Fibroblast of lung (primary cell): ENCODE measurements at regions not wholly inside any gene's neighbourhood (a gene's known extent, or its start where the extent isn't known, plus 50 kb on each side); places are given as distances from the start of the nearest gene placed in this dataset.
A peak's percentile ranks its signal among the peaks of the same experiment; 100 is the strongest.
"Not testable (repeated sequence)": the region's sequence is repeated elsewhere in the genome, so short reads cannot be mapped to it uniquely, and the experiment has no call there.

Experiments
- DNase-seq, 2 donors: peaks; one replicate each; pipeline versions ENCODE4 v3.0.0 to v3.0.0-alpha.2; 2010; ENCODE audit warnings: low read depth in 2 of 2
- H2AFZ ChIP-seq: 2 replicates; pipeline ENCODE4 v1.5.1; 2012; ENCODE audit warnings: low read length, control low read depth, inconsistent platforms
- H3K27ac ChIP-seq: 2 replicates; pipeline ENCODE4 v1.5.1; 2011; ENCODE audit warnings: low read length, control low read depth; ENCODE audit not compliant: insufficient read depth
- H3K27me3 ChIP-seq: 2 replicates; pipeline ENCODE4 v1.5.1; 2011; ENCODE audit warnings: mild to moderate bottlenecking, low read length; ENCODE audit not compliant: control insufficient read depth, insufficient read depth
- H3K36me3 ChIP-seq: 2 replicates; pipeline ENCODE4 v1.5.1; 2011; ENCODE audit warnings: low read length; ENCODE audit not compliant: control insufficient read depth, insufficient read depth
- H3K4me1 ChIP-seq: 2 replicates; pipeline ENCODE4 v1.5.1; 2011; ENCODE audit warnings: low read length; ENCODE audit not compliant: control insufficient read depth, insufficient read depth; ENCODE audit errors: extremely low read depth
- H3K4me2 ChIP-seq: 2 replicates; pipeline ENCODE4 v1.5.1; 2011; ENCODE audit warnings: low read length, control low read depth; ENCODE audit not compliant: insufficient read depth; ENCODE audit errors: extremely low read depth
- H3K4me3 ChIP-seq, 4 experiments: fragments of 200-600 bp in 1 of 4; sonication (generic) in 1 of 4; replicated peaks in 1 of 4; 2 replicates each; pipeline ENCODE4 v1.5.1; 2011 to 2016; ENCODE audit warnings: low read length in 4 of 4, low read depth in 3 of 4, mild to moderate bottlenecking in 3 of 4, control low read depth in 2 of 4, inconsistent platforms in 1 of 4, mixed read lengths in 1 of 4; ENCODE audit not compliant: insufficient read depth in 1 of 4; ENCODE audit errors: control extremely low read depth in 1 of 4
- H3K79me2 ChIP-seq: 2 replicates; pipeline ENCODE4 v1.5.1; 2012; ENCODE audit warnings: mild to moderate bottlenecking, low read length, inconsistent platforms; ENCODE audit not compliant: control insufficient read depth, insufficient read depth
- H3K9ac ChIP-seq: 2 replicates; pipeline ENCODE4 v1.5.1; 2011; ENCODE audit warnings: mild to moderate bottlenecking, low read length, control low read depth; ENCODE audit not compliant: insufficient read depth
- H3K9me3 ChIP-seq: 2 replicates; pipeline ENCODE4 v1.5.1; 2012; ENCODE audit warnings: low read depth, low read length; ENCODE audit not compliant: control insufficient read depth, insufficient read depth
- H4K20me1 ChIP-seq: 2 replicates; pipeline ENCODE4 v1.5.1; 2011; ENCODE audit warnings: low read length; ENCODE audit not compliant: control insufficient read depth, insufficient read depth; ENCODE audit errors: extremely low read depth
- TF ChIP-seq, protein P1 (sequence below), 2 donors: IDR thresholded peaks in 1 of 2; conservative IDR thresholded peaks in 1 of 2; 1 replicate in 1 of 2; 2 replicates in 1 of 2; pipeline ENCODE4 v1.5.1; 2011 to 2012; ENCODE audit warnings: low read length in 2 of 2, control low read depth in 1 of 2, inconsistent platforms in 1 of 2, low read depth in 1 of 2, mild to moderate bottlenecking in 1 of 2

DNA sequence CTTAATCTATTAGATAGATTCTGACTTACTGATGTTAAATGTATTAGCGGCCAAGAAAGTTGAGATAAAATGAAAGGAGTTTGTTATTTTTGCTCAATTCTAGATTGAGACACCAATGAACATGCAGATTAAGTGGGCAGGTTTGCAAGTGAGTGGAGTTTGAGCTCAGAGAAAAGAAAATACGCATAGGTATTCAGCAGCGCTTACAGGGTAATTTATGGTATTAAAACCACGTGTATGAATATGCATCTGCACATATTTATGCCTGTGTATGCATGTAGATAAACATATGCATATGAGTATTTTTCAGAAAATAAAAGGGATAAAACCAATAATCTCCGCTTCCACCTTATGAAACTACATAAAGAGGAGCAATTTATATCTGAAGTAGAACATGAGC lies 1450.1 kb downstream of the RPIA start:
- not testable (repeated sequence) for H3K36me3 ChIP-seq, H4K20me1 ChIP-seq, H3K27me3 ChIP-seq, H3K4me1 ChIP-seq, H3K4me3 ChIP-seq, H3K9ac ChIP-seq, H2AFZ ChIP-seq, DNase-seq, H3K27ac ChIP-seq, H3K4me2 ChIP-seq, H3K79me2 ChIP-seq, H3K9me3 ChIP-seq

DNA sequence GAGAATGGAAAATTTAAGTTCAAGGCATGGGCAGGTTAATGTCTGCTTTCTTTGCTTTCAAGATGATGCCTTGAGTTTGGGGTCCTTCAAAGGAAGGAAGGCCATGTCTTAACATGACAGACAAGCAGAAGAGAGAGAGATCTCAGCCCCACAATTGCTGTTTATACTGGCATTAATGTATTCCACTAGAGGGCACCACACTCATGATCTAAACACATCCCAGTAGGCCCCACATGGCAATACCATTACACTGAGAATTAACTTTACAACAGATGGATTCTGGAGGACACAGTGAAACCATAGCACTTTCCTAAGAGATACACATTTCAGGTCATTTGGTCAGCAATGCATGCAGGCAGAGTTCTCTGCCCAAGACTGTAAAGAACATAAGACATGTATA lies 1460.3 kb downstream of the RPIA start:
- H3K4me3 ChIP-seq, H3K27ac ChIP-seq, H3K79me2 ChIP-seq, H3K9me3 ChIP-seq, H3K4me2 ChIP-seq, H3K4me1 ChIP-seq, H3K27me3 ChIP-seq, H4K20me1 ChIP-seq, H3K9ac ChIP-seq, H3K36me3 ChIP-seq, H2AFZ ChIP-seq: not testable (repeated sequence)
- DNase-seq: peak in 1 of 2 donors; percentile 2
- TF ChIP-seq, protein P1, sequence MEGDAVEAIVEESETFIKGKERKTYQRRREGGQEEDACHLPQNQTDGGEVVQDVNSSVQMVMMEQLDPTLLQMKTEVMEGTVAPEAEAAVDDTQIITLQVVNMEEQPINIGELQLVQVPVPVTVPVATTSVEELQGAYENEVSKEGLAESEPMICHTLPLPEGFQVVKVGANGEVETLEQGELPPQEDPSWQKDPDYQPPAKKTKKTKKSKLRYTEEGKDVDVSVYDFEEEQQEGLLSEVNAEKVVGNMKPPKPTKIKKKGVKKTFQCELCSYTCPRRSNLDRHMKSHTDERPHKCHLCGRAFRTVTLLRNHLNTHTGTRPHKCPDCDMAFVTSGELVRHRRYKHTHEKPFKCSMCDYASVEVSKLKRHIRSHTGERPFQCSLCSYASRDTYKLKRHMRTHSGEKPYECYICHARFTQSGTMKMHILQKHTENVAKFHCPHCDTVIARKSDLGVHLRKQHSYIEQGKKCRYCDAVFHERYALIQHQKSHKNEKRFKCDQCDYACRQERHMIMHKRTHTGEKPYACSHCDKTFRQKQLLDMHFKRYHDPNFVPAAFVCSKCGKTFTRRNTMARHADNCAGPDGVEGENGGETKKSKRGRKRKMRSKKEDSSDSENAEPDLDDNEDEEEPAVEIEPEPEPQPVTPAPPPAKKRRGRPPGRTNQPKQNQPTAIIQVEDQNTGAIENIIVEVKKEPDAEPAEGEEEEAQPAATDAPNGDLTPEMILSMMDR (conservative IDR thresholded peaks at IDR 0.05 in 1 of 2, IDR thresholded peaks at IDR 0.05 in 1 of 2; ENCODE audit: low read depth in 1 of 2, low read length in 2 of 2): peak in 1 of 2 donors; percentile 3

DNA sequence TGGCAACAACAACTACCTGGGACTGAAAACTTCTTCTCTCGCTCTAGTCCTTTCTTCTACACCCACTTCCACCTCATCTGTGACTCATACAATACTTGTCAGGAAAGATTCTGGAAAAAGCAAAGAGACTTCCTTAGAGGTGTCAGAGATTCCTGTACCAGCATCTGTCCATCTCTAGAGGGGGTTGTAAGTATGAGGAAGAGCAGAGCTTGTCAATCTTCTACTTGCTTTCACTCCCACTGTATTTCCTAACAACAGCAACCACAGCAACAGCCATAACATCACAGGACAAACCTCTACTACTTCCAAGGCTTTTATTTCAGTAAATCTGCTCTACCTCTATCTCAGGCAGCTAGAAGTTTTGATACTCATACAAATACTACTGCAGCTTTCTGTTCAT lies 1479.5 kb downstream of the RPIA start:
- H3K9ac ChIP-seq, H3K4me3 ChIP-seq, H4K20me1 ChIP-seq, H3K9me3 ChIP-seq, H2AFZ ChIP-seq, H3K27ac ChIP-seq, H3K36me3 ChIP-seq, DNase-seq, H3K27me3 ChIP-seq, H3K4me2 ChIP-seq, H3K79me2 ChIP-seq, H3K4me1 ChIP-seq: not testable (repeated sequence)

DNA sequence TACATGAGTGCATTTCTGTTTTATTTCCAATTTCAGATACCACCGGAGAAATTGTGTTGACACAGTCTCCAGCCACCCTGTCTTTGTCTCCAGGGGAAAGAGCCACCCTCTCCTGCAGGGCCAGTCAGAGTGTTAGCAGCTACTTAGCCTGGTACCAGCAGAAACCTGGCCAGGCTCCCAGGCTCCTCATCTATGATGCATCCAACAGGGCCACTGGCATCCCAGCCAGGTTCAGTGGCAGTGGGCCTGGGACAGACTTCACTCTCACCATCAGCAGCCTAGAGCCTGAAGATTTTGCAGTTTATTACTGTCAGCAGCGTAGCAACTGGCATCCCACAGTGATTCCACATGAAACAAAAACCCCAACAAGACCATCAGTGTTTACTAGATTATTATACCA lies 1481.6 kb downstream of the RPIA start:
- not testable (repeated sequence) for H3K9ac ChIP-seq, H3K79me2 ChIP-seq, H3K4me2 ChIP-seq, H3K27ac ChIP-seq, DNase-seq, H3K4me1 ChIP-seq, H2AFZ ChIP-seq, H4K20me1 ChIP-seq, H3K9me3 ChIP-seq, H3K36me3 ChIP-seq, H3K4me3 ChIP-seq, H3K27me3 ChIP-seq

DNA sequence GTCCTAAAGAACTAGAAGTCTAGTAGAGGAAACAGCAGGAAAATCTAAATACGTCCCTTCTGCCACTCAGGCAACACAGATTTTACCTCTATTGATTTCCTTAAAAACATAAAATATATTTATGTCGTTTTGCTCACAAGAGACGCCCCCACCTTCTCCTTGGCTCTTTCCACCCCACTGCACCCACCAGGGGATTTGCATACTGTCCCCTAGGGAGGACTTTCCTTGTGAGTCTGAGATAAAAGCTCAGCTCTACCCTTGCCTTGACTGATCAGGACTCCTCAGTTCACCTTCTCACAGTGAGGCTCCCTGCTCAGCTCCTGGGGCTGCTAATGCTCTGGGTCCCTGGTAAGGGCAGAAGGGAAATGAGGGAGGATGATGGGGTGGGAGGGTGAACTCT lies 1488.1 kb downstream of the RPIA start:
- not testable (repeated sequence) for H3K4me3 ChIP-seq, H3K4me2 ChIP-seq, H4K20me1 ChIP-seq, H3K27ac ChIP-seq, H3K4me1 ChIP-seq, H3K36me3 ChIP-seq, DNase-seq, H2AFZ ChIP-seq, H3K9ac ChIP-seq, H3K27me3 ChIP-seq, H3K9me3 ChIP-seq, H3K79me2 ChIP-seq
